GM21390 (cell line): ENCODE measurements at regions not wholly inside any gene's neighbourhood (a gene's known extent, or its start where the extent isn't known, plus 50 kb on each side); places are given as distances from the start of the nearest gene placed in this dataset.
A peak's percentile ranks its signal among the peaks of the same experiment; 100 is the strongest.

Source experiments
- ATAC-seq: cut with Tn5 transposase; IDR thresholded peaks from one replicate; pipeline ENCODE4 v1.9.1; 2021; ENCODE audit not compliant: unreplicated experiment

DNA sequence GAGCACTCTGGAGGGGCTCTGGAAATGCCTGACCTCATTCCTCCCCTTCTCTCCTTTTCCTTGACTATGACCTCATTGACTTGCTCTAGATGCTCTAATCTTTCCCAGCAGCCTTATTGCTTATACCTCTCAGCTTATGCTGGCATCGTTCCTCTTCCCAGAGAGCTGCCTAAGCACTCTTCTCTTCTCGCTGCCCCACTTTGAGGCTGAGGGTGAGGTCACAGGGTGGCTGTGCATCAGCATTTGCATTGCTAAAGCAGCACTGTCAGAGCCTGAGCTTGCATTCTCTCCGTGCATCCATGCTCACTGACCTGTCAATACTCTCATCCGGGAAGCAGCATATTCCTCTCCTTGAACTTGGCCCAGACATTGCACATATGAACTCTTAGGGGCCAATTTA is 96.4 kb upstream of the NTRK2 start:
- ATAC-seq: no peak

DNA sequence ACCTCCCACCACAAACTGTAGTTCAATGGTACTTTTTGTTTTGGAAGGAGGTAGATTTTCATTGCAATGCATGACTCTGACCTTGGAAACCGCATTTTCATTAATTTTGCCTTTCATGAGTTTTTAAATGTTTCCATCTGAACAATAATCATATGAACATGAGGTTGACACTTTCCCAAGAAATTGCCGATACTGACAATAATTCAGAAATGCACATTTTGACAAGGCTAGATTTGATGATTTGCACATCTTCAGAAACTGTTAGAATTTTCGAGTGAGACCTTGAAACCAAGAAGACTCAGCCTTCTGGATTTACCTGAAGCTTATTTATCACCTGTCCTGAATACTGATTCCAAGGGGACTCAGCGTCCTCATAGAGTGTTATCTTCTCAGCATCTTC is 93.8 kb upstream of the NTRK2 start:
- no peak for ATAC-seq

DNA sequence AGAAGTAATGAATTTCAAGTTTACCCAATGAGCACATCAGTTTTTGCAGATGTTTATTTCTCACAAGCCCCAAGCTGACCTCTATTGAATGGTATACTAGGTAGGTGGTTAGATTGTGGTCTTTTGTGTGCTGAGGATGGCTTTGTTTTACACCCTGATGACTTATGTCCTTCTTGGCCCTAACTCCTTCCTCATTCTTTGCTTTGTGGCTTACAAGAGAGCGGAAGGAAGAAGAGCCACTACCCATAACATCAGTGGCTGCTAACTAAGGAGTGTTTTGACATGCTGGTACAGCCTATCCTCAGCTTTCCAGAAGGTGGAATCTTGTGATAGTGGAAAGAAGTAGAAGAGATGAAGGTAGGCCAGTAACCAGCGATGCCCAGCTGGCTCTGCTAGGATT is 85.7 kb upstream of the NTRK2 start:
- ATAC-seq: no peak

DNA sequence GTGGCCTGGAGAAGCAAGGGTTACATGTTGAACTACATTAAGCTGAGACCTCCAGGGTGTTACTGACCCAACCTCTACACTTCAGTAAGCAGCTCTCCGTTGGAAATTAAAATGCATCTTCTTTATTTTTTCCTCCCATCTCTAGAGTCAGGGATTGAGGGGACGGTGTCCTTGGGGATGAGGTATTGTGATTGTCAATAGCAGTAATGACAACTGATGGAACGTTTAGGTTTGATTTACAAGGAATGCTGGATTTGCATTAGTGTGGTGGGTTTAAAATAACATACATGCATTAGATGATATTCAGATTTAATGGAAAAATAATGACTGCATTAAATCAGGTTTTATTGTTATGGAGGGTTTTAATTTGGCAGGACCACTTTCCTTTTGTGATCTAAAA is 82.9 kb upstream of the NTRK2 start:
- no peak for ATAC-seq

DNA sequence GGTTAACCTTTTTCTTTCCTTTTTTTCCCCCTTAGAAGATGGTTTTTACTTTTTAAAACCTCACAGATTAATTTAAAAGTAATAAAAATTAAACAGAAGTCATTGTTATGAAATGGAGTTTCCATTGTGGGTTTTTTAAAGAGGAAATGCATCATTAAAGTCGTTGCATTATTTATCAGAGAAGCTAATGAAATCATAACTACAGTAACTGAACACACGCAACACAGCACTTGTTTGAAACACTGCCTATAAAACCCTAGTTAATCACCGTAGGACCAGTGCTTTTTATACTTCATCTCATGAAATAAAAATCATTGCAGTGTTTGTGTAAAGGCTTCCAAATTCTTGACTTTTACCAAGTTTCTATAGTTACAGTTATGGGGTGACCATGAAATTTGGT is 82.4 kb upstream of the NTRK2 start:
- ATAC-seq: no peak

DNA sequence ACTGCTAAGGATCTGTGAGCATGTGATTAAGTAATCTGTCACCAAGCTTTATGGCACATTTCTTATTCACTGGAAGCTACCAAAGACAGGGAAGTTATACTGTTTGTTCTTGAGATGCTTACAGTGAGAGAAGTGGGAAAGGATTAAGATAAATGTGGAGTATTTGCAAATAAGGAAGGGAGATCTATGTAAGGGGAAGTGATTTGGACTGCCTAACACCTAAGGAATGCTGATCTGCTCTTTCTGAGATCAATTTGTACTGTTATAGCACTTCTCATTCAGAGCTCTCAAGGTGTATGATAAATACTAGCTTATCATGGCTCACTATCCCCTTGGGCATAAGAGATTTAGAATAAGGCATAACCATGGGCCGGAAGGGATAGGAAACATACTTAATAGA is 80.0 kb upstream of the NTRK2 start:
- ATAC-seq: no peak

DNA sequence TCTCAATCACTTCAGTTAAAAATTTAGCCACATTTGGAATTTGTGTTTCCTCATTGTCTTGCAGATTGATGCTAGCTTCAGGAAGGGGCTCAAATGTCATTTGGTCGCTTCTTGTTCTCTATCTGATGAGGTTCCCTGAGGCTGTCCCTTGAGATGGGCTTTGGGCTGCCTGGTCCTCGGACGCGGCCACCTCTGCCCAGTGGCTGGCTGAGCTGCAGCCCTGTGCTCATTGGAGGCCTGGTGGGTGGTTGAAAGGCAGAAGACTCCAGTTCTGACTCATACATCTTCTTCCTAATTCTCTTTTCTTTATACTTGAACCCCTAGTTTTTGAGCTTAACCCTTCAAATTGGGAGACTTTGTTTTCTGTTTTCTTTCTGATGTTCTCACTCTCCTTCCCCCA is 78.8 kb upstream of the NTRK2 start:
- no peak for ATAC-seq

DNA sequence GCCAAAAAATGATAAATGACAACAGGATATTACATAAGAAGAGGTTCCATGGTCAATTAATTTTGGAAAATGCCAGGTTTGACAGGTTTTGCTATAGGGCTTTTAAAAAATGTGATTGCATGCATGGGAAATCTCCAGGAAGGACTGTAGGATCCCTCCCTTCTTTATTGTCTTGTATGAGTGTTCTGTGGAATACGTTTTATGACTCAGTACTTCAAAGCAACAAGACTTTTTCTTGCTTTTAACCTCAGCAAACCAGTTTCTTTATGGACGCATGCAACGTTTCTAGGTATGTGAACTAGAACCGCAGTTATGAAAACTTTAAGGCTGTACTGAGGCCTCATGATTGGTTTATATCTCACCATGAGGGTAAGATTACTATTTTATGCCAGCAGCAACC is 76.6 kb upstream of the NTRK2 start:
- no peak for ATAC-seq

DNA sequence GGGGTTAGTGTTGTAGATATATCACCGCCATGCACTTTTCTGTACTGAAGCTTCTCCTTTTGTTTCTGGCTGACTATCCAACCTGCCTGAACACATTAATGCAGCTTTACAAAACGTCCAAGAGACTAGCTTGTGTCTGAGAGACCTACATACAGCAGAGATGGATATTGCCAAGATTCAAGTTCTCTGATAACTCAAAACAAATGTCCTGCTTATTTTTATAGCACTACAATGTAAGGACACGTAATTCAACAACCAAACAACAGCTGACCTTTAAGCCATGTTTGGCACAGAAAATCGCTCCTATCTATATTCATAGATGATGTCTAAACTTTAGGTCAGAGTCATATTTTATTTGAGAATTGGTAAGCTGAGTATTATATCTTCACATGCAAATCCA is 76.2 kb upstream of the NTRK2 start:
- no peak for ATAC-seq

DNA sequence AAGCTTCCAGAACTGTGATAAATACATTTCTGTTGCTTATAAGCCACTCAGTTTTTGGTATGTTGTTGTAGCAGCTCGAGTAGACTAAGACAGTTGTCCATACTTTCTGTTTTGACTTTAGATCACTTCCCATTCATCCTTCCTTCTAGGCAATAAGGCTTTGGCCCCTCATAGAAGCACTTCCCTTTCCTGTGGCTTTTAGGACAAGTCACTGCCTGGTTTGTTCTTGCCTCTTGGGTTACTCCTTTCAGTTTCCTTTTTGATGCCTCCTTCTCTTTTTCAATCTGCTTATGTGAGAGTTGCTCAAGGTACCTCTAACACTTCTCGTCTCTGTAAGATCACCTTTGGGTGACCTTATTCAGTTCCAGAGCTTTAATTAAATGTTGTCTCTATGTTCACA is 72.4 kb upstream of the NTRK2 start:
- peak; percentile 98 for ATAC-seq

DNA sequence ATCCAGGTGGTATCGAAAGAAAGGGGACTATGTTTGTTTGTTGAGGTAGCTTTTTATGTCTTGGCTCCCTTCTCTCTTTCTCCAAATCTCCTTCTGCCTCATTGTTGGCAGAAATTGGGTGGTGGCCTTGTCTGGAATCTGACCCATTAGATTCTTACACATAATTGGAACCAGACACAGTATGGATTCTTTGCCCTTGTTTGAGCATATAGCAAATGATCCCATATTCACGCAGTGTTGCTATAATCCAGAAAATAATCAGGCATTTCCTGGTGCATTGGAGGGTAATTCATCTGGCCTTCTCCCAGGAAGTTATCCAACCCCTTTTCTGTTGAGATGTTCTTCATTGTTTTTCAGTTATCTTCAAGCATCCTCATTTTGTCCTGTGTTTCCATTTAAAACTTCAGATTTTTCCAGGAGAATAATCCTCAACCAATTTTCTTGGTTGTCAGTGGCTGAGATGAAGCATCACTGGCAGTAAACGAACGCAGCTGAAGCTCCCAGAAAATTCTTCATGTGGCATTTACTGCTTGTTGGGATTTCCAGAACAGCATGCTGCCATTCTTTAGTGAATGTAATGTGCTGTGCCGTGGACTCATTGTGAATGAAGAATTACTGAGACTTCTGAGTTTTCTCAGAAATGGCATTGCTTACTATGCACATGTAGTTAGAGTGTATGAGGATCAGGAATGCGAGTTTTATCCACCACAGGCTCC is 70.5 kb upstream of the NTRK2 start:
- ATAC-seq: no peak

DNA sequence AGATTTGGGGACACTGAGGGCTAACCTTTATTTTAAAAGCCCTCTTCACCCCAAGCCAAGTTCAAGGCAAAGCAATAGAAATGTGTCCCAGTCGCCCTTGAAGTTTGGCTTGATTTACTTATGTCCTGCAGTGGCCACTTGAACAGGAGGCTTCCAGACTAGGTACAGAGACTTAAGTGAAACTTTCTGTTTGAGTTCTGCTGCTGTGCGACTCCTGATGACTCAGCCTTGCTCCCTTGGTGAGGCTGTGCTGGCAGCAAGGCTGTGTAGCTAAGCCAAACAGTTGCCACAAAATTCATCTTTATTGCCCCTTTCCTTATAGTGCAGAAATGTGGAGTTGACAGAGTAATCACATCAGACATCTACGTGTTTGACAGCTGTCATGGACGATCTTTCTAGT is 68.8 kb upstream of the NTRK2 start:
- ATAC-seq: no peak

DNA sequence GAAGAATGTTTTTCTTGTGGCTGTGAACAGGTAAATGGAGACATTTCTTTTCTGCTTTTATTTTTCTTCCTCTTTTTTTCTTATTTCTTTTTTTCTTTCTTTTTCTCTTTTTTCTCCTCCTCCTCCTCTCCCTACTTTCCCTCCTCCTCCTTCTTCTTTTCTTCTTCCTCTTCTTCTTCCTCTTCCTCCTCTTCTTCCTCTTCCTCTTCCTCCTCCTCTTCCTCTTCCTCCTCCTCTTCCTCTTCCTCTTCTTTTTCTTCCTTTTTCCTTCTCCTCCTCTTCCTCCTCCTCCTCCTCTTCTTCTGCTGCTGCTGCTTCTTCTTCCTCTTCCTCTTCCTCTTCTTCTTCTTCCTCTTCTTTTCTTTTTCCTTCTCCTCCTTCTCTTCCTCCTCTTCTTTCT is 65.3 kb upstream of the NTRK2 start:
- no peak for ATAC-seq

DNA sequence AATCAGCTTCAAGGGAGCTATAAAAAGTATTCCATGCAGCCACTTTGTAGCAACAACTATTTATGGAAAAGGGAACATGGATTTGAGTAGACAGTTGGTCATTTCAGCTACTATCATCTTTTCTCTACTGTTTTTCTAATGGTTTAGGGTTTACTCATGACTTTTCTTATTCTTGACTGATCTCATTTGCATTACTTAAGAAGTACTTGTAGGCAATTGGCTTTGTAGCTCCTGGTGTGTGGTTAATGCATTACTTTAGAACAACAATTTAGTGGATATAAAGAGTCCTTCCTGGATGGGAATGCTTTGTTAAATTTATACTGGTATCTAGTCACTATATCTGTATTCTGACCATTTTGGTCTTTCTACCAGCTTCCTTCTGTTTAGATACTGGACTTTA is 59.8 kb upstream of the NTRK2 start:
- no peak for ATAC-seq

DNA sequence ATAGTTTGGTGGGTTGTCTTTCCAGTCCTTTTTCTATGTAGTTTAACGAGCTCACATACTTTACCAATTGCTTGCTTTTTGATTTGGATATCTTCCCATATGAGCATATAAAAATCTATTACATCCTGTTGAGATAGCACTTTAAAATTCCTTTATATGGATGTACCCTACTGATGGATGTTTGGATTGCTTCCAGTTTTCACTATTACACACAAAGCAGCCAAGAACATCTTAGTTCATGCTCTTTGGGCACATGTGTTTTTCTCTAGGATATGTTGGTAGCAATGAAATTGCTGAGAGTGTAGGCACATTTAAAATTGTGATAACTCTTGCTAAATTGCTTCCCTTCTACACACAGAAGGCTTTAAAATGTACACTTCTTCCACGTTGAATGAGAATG is 56.1 kb upstream of the NTRK2 start:
- no peak for ATAC-seq

DNA sequence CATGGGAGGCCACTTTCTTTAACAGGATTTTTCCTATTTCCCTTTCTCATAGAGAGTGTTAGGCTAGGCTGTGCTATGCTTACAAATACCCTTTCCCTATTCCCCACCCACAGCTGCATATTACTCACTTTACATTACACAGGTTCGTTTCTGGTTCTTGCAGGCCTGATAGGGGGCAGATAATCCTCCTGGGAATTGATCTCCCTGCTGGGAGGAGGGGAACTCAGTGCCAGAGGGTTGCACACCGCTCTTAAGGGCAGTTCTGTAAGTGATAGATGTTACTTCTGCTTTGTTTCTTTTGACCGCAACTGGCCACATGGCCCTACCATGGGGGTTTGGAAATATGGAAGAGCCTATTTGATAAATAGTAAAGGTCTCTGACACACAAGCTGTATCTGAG is 54.0 kb upstream of the NTRK2 start:
- no peak for ATAC-seq

DNA sequence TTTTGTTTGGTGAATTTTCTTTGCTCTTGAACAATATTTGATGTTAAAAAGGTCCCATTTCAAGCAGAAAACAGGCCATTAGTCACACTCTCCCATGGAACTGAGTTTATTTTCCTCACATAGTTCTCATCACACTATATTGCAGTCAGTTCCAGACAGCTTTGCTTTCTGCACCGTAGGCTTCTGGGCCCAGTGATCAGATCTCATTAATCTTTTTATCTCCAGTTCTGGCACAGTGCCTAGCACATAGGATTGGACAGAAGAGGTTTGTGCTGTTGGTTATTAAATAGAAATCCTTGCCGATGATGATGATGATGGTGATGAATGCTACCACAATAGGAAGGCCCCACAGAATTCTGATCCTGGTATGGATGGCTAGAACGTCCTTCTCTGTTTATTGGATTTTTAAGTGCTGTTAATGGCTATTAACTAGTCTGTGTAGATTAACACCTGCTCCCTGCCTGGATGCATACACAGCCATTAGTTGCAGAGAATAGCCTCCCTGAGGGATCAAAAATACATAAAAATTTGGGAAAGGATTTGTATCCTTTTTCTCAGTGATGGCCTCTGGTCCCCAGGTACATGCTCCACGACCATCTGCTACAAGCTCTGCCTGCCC is 52.0 kb upstream of the NTRK2 start:
- no peak for ATAC-seq
